Left lung (tissue), 4 donors: ENCODE measurements at regions not wholly inside any gene's neighbourhood (a gene's known extent, or its start where the extent isn't known, plus 50 kb on each side); places are given as distances from the start of the nearest gene placed in this dataset.
"Not testable (repeated sequence)": the region's sequence is repeated elsewhere in the genome, so short reads cannot be mapped to it uniquely, and the experiment has no call there.

Experiments
- ATAC-seq: fragments of 200-7000 bp; cut with Tn5 transposase; one replicate; pipeline ENCODE4 v1.9.1; 2020; ENCODE audit warnings: moderate library complexity
- DNase-seq, 4 donors: peaks; one replicate each; pipeline ENCODE4 v3.0.0-alpha.2; 2013 to 2020
- H3K27ac ChIP-seq, 2 donors: fragments of 200-600 bp; sonication (generic) in 1 of 2; one replicate each; pipeline versions ENCODE4 v1.5.0 to v1.8.0; 2020 to 2021
- H3K27me3 ChIP-seq, 2 donors: fragments of 200-600 bp; sonication (generic) in 1 of 2; one replicate each; pipeline versions ENCODE4 v1.5.0 to v1.8.0; 2020 to 2021
- H3K36me3 ChIP-seq, 2 donors: fragments of 200-600 bp; sonication (generic) in 1 of 2; one replicate each; pipeline versions ENCODE4 v1.5.0 to v1.8.0; 2020 to 2021
- H3K4me1 ChIP-seq, 2 donors: fragments of 200-600 bp; one replicate each; pipeline ENCODE4 v1.8.0; 2021
- H3K4me3 ChIP-seq, 2 donors: fragments of 200-600 bp; sonication (generic) in 1 of 2; one replicate each; pipeline versions ENCODE4 v1.5.0 to v1.8.0; 2020 to 2021; ENCODE audit warnings: mild to moderate bottlenecking in 1 of 2
- H3K9me3 ChIP-seq, 2 donors: fragments of 200-600 bp; sonication (generic) in 1 of 2; one replicate each; pipeline versions ENCODE4 v1.5.0 to v1.8.0; 2020 to 2021
- intact Hi-C, 2 donors: fragments of 100-400 bp; cut with DNase I; formaldehyde crosslinking; loops; one replicate each; pipeline versions ENCODE4 v1.11.2 to v1.14.2; 2022
- TF ChIP-seq, protein P1 (sequence below), 2 donors: fragments of 200-600 bp; sonication (generic) in 1 of 2; IDR thresholded peaks; one replicate each; pipeline versions ENCODE4 v1.5.0 to v1.8.0; 2021; ENCODE audit warnings: antibody characterized with exemption in 2 of 2
- donor health status: DM: no; HTN: yes; CAD: no.
- donor health status: DM: no; HTN: no; CAD: no.

DNA sequence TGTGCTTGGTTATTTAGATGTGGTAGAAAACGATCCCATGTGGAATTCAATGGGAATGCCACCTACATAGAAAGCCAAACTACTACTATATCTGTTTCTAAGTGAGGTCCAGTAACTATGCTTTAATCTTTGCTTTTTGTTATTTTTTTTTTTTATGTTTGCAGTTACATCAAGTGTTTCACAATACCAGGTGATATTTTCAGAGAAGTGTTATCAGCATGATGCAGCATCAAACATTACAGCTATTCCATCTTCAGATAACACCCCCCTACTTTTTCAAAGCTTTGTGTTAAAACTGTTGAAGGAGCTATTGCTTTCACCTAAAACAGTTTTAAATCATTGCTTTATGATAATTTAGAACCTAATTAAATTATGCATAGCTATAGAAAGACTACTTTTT lies 163.8 kb upstream of the SLC16A7 start:
- Histone ChIP-seq H3K9me3 (no peaks in the 10 kb centered on the region), H3K4me1 (no peaks in the 10 kb centered on the region), H3K27me3 (no peaks in the 10 kb centered on the region), H3K4me3 (no peak overlapping the region), H3K27ac (no peak overlapping the region), H3K36me3 (no peaks in the 10 kb centered on the region)
- TF ChIP-seq, protein P1, sequence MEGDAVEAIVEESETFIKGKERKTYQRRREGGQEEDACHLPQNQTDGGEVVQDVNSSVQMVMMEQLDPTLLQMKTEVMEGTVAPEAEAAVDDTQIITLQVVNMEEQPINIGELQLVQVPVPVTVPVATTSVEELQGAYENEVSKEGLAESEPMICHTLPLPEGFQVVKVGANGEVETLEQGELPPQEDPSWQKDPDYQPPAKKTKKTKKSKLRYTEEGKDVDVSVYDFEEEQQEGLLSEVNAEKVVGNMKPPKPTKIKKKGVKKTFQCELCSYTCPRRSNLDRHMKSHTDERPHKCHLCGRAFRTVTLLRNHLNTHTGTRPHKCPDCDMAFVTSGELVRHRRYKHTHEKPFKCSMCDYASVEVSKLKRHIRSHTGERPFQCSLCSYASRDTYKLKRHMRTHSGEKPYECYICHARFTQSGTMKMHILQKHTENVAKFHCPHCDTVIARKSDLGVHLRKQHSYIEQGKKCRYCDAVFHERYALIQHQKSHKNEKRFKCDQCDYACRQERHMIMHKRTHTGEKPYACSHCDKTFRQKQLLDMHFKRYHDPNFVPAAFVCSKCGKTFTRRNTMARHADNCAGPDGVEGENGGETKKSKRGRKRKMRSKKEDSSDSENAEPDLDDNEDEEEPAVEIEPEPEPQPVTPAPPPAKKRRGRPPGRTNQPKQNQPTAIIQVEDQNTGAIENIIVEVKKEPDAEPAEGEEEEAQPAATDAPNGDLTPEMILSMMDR (IDR thresholded peaks at IDR 0.05): no peak
- no peak for ATAC-seq
- intact Hi-C loops: no loop called here
- no peak for DNase-seq

DNA sequence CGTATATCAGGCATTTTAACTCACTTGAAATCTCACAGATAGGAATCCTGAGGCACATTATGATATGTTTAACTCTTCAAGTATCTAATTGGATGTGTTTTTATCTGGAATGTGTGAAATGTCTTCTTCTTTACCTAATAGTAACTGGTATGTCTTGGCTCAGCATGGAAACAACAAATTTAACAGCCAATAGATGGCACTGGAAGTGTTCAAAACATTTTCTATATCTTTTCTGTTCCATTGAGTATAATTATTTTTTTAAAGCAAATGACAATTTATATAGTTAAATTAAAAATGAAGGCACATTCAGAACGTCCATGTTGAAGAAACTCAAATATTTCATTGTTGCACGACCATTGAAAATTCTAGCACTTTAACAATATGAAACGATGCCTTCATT lies 164.6 kb upstream of the SLC16A7 start:
- H3K36me3 ChIP-seq: no peaks in the 10 kb centered on the region
- DNase-seq (no peak), ATAC-seq (no peak)
- no peak overlapping the region for H3K4me3 ChIP-seq
- no peaks in the 10 kb centered on the region for H3K27me3 ChIP-seq
- TF ChIP-seq, protein P1 (IDR thresholded peaks at IDR 0.05): no peak
- intact Hi-C loops: no loop called here
- H3K27ac ChIP-seq: no peak overlapping the region
- no peaks in the 10 kb centered on the region for H3K4me1 ChIP-seq
- H3K9me3 ChIP-seq: no peaks in the 10 kb centered on the region

DNA sequence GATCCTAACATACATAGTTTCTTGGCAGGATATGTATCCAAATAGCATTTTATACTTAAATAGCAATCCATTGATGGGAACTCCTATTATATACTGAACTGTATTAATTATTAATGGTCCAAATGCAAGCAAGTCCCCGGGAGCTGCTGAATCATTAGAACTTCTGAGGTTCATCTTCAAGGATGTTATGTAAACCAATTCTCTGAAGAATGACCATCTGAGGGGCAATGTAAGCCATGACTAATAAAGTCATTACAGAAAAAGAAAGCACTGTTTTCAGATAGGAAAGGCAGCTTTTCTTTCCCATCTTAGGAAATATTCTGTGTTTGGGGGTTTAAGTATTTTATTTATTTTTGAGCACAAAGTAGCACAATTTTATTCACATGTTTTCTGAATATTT lies 166.1 kb upstream of the SLC16A7 start:
- intact Hi-C loops: no loop called here
- no peak for DNase-seq
- ATAC-seq: no peak
- Histone ChIP-seq H3K9me3 (no peaks in the 10 kb centered on the region), H3K36me3 (no peaks in the 10 kb centered on the region), H3K4me1 (no peaks in the 10 kb centered on the region), H3K27me3 (no peaks in the 10 kb centered on the region), H3K4me3 (no peak overlapping the region), H3K27ac (no peak overlapping the region)
- TF ChIP-seq, protein P1 (IDR thresholded peaks at IDR 0.05): no peak

DNA sequence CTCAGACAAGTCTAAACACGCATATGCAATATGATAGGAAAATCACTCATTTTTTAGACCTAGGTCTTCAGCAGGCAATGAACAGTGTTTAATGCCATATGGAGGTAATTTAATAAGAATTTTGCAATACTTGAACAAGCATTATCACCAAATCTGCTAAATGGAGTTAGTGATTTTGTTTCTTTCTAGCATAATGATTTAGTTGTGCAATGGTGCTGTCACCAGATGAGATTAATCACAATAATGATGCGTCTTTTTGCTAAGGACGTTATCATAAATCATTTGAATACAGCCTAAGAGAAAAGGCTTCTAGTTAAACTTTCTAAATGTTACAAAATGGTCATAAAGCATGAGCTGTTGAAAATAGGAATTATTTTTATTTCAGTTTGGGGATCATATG lies 170.0 kb upstream of the SLC16A7 start:
- intact Hi-C loops: no loop called here
- ATAC-seq: no peak
- DNase-seq: no peak
- no peaks in the 10 kb centered on the region for H3K27me3 ChIP-seq
- no peak overlapping the region for H3K27ac ChIP-seq
- H3K4me1 ChIP-seq: no peaks in the 10 kb centered on the region
- TF ChIP-seq, protein P1 (IDR thresholded peaks at IDR 0.05): no peak
- no peaks in the 10 kb centered on the region for H3K9me3 ChIP-seq
- H3K4me3 ChIP-seq: no peak overlapping the region
- no peaks in the 10 kb centered on the region for H3K36me3 ChIP-seq

DNA sequence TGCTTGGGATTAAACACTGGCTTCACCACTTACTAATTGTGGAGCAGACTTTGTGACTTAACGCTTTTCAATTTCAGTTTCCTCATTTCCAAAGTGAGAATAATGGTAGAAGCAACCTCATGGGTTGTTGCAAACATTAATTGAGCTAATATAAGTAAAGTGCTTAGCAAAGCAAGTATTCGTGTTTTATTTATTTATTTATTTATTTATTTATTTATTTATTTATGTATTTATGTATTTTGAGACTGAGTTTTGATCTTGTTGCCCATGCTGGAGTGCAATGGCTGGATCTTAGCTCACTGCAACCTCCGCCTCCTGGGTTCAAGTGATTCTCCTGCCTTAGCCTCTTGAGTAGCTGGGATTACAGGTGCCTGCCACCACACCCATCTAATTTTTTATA lies 171.2 kb upstream of the SLC16A7 start:
- H3K27ac ChIP-seq, H3K27me3 ChIP-seq, ATAC-seq, H3K9me3 ChIP-seq, H3K4me1 ChIP-seq, H3K36me3 ChIP-seq, H3K4me3 ChIP-seq, intact Hi-C loops, DNase-seq: not testable (repeated sequence)

DNA sequence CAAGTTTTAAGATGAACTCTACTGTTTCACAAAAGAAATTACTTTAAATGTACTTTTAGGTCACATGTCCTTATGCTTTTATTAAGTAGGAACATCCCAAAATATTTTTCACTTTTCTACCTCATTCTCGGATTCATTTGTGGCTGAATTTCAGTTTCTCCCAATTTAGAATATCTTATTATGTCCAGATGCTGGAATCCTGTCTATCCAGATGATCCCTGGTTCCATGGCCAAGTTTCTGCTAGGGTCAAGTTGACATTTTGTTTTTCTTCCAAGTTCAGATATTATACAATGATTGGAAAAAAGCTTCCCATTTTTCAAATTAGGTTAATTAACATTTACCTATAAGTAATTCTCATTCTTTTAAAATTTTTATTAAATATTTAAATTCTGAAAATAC lies 181.8 kb upstream of the SLC16A7 start:
- ATAC-seq: no peak
- TF ChIP-seq, protein P1 (IDR thresholded peaks at IDR 0.05): no peak
- DNase-seq: no peak

More for the DNA sequence above, 181.8 kb upstream of the SLC16A7 start:
- intact Hi-C loops: no loop called here
- Histone ChIP-seq H3K4me3 (no peak overlapping the region), H3K36me3 (no peaks in the 10 kb centered on the region), H3K9me3 (no peaks in the 10 kb centered on the region), H3K27me3 (no peaks in the 10 kb centered on the region), H3K27ac (no peak overlapping the region), H3K4me1 (no peaks in the 10 kb centered on the region)
